ENCODE measurements at regions not wholly inside any gene's neighbourhood (a gene's known extent, or its start where the extent isn't known, plus 50 kb on each side); places are given as distances from the start of the nearest gene placed in this dataset.

DNA sequence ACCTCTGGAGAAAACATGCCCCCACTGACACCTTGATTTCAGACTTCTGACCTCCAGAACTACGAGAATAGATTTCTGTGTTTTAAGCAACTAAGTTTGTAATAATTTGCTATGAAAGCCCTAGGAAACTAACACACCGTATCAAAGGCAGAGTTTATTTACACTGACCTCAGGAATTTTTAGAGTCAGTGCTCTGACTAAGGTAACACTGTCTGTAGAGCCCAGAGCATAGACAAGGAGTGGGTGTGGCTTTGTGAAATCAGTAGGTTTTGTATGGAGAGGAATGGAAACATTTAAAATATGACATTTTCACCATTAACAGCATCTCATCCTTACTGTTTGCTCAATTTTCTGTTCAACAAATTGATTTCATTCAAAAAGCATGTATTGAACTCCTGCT lies 764.4 kb upstream of the PCDH10 start:
- DNase-seq (ENCODE audit: low spot score): no peak
- H3K4me3 ChIP-seq (ENCODE audit: low read depth in 1 of 3, low read length in 3 of 3): no peak overlapping the region
- H3K27ac ChIP-seq (ENCODE audit: low read depth in 1 of 2, low read length in 2 of 2): no peak overlapping the region
- H3K36me3 ChIP-seq (ENCODE audit: control insufficient read depth in 4 of 4, insufficient read depth in 3 of 4, low read depth in 1 of 4, low read length in 3 of 4): no peaks in the 10 kb centered on the region
- TF ChIP-seq, protein P1, sequence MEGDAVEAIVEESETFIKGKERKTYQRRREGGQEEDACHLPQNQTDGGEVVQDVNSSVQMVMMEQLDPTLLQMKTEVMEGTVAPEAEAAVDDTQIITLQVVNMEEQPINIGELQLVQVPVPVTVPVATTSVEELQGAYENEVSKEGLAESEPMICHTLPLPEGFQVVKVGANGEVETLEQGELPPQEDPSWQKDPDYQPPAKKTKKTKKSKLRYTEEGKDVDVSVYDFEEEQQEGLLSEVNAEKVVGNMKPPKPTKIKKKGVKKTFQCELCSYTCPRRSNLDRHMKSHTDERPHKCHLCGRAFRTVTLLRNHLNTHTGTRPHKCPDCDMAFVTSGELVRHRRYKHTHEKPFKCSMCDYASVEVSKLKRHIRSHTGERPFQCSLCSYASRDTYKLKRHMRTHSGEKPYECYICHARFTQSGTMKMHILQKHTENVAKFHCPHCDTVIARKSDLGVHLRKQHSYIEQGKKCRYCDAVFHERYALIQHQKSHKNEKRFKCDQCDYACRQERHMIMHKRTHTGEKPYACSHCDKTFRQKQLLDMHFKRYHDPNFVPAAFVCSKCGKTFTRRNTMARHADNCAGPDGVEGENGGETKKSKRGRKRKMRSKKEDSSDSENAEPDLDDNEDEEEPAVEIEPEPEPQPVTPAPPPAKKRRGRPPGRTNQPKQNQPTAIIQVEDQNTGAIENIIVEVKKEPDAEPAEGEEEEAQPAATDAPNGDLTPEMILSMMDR (IDR thresholded peaks at IDR 0.05; ENCODE audit: low read depth, low read length, missing input control): no peak
- TF ChIP-seq HNF4G (IDR thresholded peaks at IDR 0.05) (no peak), RXRA (IDR thresholded peaks at IDR 0.05) (no peak), FOXA1 (IDR thresholded peaks at IDR 0.05) (no peak), FOXA2 (IDR thresholded peaks at IDR 0.05) (no peak), GABPA (IDR thresholded peaks at IDR 0.05 in 1 of 2, conservative IDR thresholded peaks at IDR 0.05 in 1 of 2) (no peak), SP1 (IDR thresholded peaks at IDR 0.05) (no peak)
- TF ChIP-seq, protein P2, sequence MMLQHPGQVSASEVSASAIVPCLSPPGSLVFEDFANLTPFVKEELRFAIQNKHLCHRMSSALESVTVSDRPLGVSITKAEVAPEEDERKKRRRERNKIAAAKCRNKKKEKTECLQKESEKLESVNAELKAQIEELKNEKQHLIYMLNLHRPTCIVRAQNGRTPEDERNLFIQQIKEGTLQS (IDR thresholded peaks at IDR 0.05): no peak
- TF ChIP-seq, protein P3, sequence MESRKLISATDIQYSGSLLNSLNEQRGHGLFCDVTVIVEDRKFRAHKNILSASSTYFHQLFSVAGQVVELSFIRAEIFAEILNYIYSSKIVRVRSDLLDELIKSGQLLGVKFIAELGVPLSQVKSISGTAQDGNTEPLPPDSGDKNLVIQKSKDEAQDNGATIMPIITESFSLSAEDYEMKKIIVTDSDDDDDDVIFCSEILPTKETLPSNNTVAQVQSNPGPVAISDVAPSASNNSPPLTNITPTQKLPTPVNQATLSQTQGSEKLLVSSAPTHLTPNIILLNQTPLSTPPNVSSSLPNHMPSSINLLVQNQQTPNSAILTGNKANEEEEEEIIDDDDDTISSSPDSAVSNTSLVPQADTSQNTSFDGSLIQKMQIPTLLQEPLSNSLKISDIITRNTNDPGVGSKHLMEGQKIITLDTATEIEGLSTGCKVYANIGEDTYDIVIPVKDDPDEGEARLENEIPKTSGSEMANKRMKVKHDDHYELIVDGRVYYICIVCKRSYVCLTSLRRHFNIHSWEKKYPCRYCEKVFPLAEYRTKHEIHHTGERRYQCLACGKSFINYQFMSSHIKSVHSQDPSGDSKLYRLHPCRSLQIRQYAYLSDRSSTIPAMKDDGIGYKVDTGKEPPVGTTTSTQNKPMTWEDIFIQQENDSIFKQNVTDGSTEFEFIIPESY (IDR thresholded peaks at IDR 0.05): no peak
- 45% methylated on average over 2 of the region's 2 CpGs for WGBS
- H3K27me3 ChIP-seq (ENCODE audit: control insufficient read depth in 4 of 4, insufficient read depth in 4 of 4, low read length in 3 of 4): no peaks in the 10 kb centered on the region
- H3K9ac ChIP-seq (ENCODE audit: low read depth in 1 of 2, low read length in 2 of 2): no peak overlapping the region
- H3K4me1 ChIP-seq (ENCODE audit: control insufficient read depth in 4 of 4, insufficient read depth in 4 of 4, low read length in 3 of 4): peaks cover 0 to 2% (median 0%) of the 10 kb centered on the region in 4 donors
- H3K9me3 ChIP-seq (ENCODE audit: control insufficient read depth in 4 of 4, low read length in 3 of 4): no peaks in the 10 kb centered on the region

DNA sequence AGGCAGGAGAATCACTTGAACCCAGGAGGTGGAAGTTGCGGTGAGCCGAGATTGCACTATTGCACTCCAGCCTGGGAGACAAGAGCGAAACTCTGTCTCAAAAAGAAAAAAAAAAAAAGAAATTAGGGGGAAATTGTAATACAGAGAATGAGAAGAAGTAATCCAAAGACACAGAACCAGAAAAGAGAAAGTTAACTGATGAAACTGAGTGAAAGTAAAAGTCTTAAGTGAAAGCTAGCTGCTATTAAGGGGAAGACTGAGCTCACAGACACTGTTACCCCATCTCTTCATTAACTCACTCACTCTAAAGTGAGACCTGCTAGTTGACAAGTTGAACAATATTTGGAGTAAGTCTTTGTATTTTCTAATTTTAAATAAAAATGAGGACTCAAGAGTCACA lies 763.0 kb upstream of the PCDH10 start:
- H3K9me3 ChIP-seq (ENCODE audit: control insufficient read depth in 4 of 4, low read length in 3 of 4): no peaks in the 10 kb centered on the region
- no peak overlapping the region for H3K4me3 ChIP-seq (ENCODE audit: low read depth in 1 of 3, low read length in 3 of 3)
- no peak for TF ChIP-seq JUND (IDR thresholded peaks at IDR 0.05)
- TF ChIP-seq, protein P3 (IDR thresholded peaks at IDR 0.05): no peak
- TF ChIP-seq HNF4A (conservative IDR thresholded peaks at IDR 0.05): no peak
- TF ChIP-seq, protein P4, sequence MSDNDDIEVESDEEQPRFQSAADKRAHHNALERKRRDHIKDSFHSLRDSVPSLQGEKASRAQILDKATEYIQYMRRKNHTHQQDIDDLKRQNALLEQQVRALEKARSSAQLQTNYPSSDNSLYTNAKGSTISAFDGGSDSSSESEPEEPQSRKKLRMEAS (IDR thresholded peaks at IDR 0.05): no peak
- TF ChIP-seq FOXA2 (IDR thresholded peaks at IDR 0.05): no peak
- TF ChIP-seq FOXA1 (IDR thresholded peaks at IDR 0.05): no peak
- TF ChIP-seq, protein P2 (IDR thresholded peaks at IDR 0.05): no peak
- TF ChIP-seq, protein P1 (IDR thresholded peaks at IDR 0.05; ENCODE audit: low read depth, low read length, missing input control): no peak
- no peak for TF ChIP-seq SP1 (IDR thresholded peaks at IDR 0.05)
- no peak for TF ChIP-seq TAF1 (conservative IDR thresholded peaks at IDR 0.05)
- no peak for DNase-seq (ENCODE audit: low spot score)
- WGBS: 86% methylated on average over 3 of the region's 3 CpGs
- no peaks in the 10 kb centered on the region for H3K36me3 ChIP-seq (ENCODE audit: control insufficient read depth in 4 of 4, insufficient read depth in 3 of 4, low read depth in 1 of 4, low read length in 3 of 4)
- H3K27me3 ChIP-seq (ENCODE audit: control insufficient read depth in 4 of 4, insufficient read depth in 4 of 4, low read length in 3 of 4): no peaks in the 10 kb centered on the region
- H3K4me1 ChIP-seq (ENCODE audit: control insufficient read depth in 4 of 4, insufficient read depth in 4 of 4, low read length in 3 of 4): peaks cover 0 to 2% (median 0%) of the 10 kb centered on the region in 4 donors
- H3K9ac ChIP-seq (ENCODE audit: low read depth in 1 of 2, low read length in 2 of 2): no peak overlapping the region
- H3K27ac ChIP-seq (ENCODE audit: low read depth in 1 of 2, low read length in 2 of 2): no peak overlapping the region

Measured in liver (tissue), 8 donors.